ENCODE measurements at regions not wholly inside any gene's neighbourhood (a gene's known extent, or its start where the extent isn't known, plus 50 kb on each side); places are given as distances from the start of the nearest gene placed in this dataset.
A peak's percentile ranks its signal among the peaks of the same experiment; 100 is the strongest.
"Not testable (repeated sequence)": the region's sequence is repeated elsewhere in the genome, so short reads cannot be mapped to it uniquely, and the experiment has no call there.

GRCh38 chr15:77874063-77874462 lies 203.4 kb downstream of the TBC1D2B start (continued):
- no peak for TF ChIP-seq AEBP2 (tag by site-specific recombination; IDR thresholded peaks at IDR 0.05; ENCODE audit: borderline replicate concordance)
- no peak for TF ChIP-seq ZNF433 (tag by site-specific recombination; IDR thresholded peaks at IDR 0.05; ENCODE audit: low read depth)

- TF ChIP-seq GLIS1 (tag by site-specific recombination; IDR thresholded peaks at IDR 0.05): peak; percentile 53; the same call in 1 of the 2 replicates
- POLR2A ChIA-PET; H3K4me3 ChIP-seq (ENCODE audit: low read depth, low read length); H3K27ac ChIP-seq (ENCODE audit: extremely low read depth, low read depth, low read length); H3K9me3 ChIP-seq (ENCODE audit: control insufficient read depth, insufficient read depth, low read depth, low read length); H3K36me3 ChIP-seq (ENCODE audit: control insufficient read depth in 2 of 2, insufficient read depth in 1 of 2, low read length in 2 of 2); H3K4me1 ChIP-seq (ENCODE audit: control insufficient read depth, insufficient read depth, low read length): not testable (repeated sequence)
- CTCF ChIA-PET: interaction anchor here (0.7 to 1.1 kb wide), 4 partner anchors 10 to 240 kb away, joined by 3 to 4 read pairs (median 4); no protein-coding TSS in a partner anchor
Measured at GRCh38 chr15:77872521-77873425, 204.7 kb downstream of the TBC1D2B start.

- TF ChIP-seq ZNF585B (tag by site-specific recombination; IDR thresholded peaks at IDR 0.05): peak; percentile 27; the same call in 1 of the 2 replicates
- no peak for TF ChIP-seq ZNF548 (tag by site-specific recombination; IDR thresholded peaks at IDR 0.05)
- no peak for TF ChIP-seq GLIS2 (tag by site-specific recombination; IDR thresholded peaks at IDR 0.05)
- TF ChIP-seq CTCF (tag by site-specific recombination; IDR thresholded peaks at IDR 0.05): peak; percentile 45
- no peak for TF ChIP-seq ZNF155 (tag by site-specific recombination; IDR thresholded peaks at IDR 0.05)
- no peak for TF ChIP-seq ZNF239 (tag by site-specific recombination; IDR thresholded peaks at IDR 0.05)
- no peak for TF ChIP-seq ZNF133 (tag by site-specific recombination; IDR thresholded peaks at IDR 0.05)
- TF ChIP-seq ZNF175 (tag by site-specific recombination; IDR thresholded peaks at IDR 0.05): no peak
- no peak for TF ChIP-seq ZBTB1 (tag by site-specific recombination; IDR thresholded peaks at IDR 0.05)
- TF ChIP-seq ZNF302 (tag by site-specific recombination; IDR thresholded peaks at IDR 0.05; ENCODE audit: low read depth): no peak
- no peak for TF ChIP-seq WT1 (tag by site-specific recombination; IDR thresholded peaks at IDR 0.05)
- no peak for TF ChIP-seq MYNN (tag by site-specific recombination; IDR thresholded peaks at IDR 0.05; ENCODE audit: borderline replicate concordance)
- 0 out of 2 replicates have a peak, but pooled peaks have one; percentile 2 for TF ChIP-seq EGR2 (tag by site-specific recombination; IDR thresholded peaks at IDR 0.05; ENCODE audit: low read depth)
- no peak overlapping the region for H3K4me3 ChIP-seq (ENCODE audit: low read depth, low read length)
- no peaks in the 10 kb centered on the region for H3K9me3 ChIP-seq (ENCODE audit: control insufficient read depth, insufficient read depth, low read depth, low read length)
- no peak overlapping the region for H3K27ac ChIP-seq (ENCODE audit: extremely low read depth, low read depth, low read length)
- H3K36me3 ChIP-seq (ENCODE audit: control insufficient read depth in 2 of 2, insufficient read depth in 1 of 2, low read length in 2 of 2): no peaks in the 10 kb centered on the region
- H3K4me1 ChIP-seq (ENCODE audit: control insufficient read depth, insufficient read depth, low read length): 0 out of 2 replicates have a peak, but pooled peaks cover 2% of the 10 kb centered on the region
- ChIA-PET POLR2A (no interaction called here), CTCF (interaction anchor here (0.6 kb wide), 1 partner anchor 51 kb away, joined by 3 read pairs; no protein-coding TSS in a partner anchor)
Measured at GRCh38 chr15:77871852-77872371, 205.6 kb downstream of the TBC1D2B start.

Measured in HEK293 (cell line).